ENCODE measurements at regions not wholly inside any gene's neighbourhood (a gene's known extent, or its start where the extent isn't known, plus 50 kb on each side); places are given as distances from the start of the nearest gene placed in this dataset.
A peak's percentile ranks its signal among the peaks of the same experiment; 100 is the strongest.
"Not testable (repeated sequence)": the region's sequence is repeated elsewhere in the genome, so short reads cannot be mapped to it uniquely, and the experiment has no call there.

- DNase-seq (ENCODE audit: low read depth) = no peak
Measured at GRCh38 chr6:149239573-149240209, 77.8 kb upstream of the TAB2 start.

- no peak for DNase-seq (ENCODE audit: low read depth)
Measured at GRCh38 chr6:149242883-149243282, 74.6 kb upstream of the TAB2 start.

GRCh38 chr6:149244105-149244504, 73.4 kb upstream of the TAB2 start:
- DNase-seq (ENCODE audit: low read depth) = no peak

- DNase-seq (ENCODE audit: low read depth) = no peak
Measured at GRCh38 chr6:149246691-149247384, 70.7 kb upstream of the TAB2 start.

GRCh38 chr6:149247385-149247763, 70.1 kb upstream of the TAB2 start:
- DNase-seq (ENCODE audit: low read depth) = no peak

GRCh38 chr6:149248263-149248662, 69.2 kb upstream of the TAB2 start:
- DNase-seq (ENCODE audit: low read depth) = not testable (repeated sequence)

GRCh38 chr6:149248693-149249369, 68.7 kb upstream of the TAB2 start:
- no peak for DNase-seq (ENCODE audit: low read depth)

GRCh38 chr6:149249370-149250357, 67.8 kb upstream of the TAB2 start:
- no peak for DNase-seq (ENCODE audit: low read depth)

GRCh38 chr6:149250951-149251350, 66.6 kb upstream of the TAB2 start:
- no peak for DNase-seq (ENCODE audit: low read depth)

GRCh38 chr6:149252622-149253021, 64.9 kb upstream of the TAB2 start:
- no peak for DNase-seq (ENCODE audit: low read depth)

- DNase-seq (ENCODE audit: low read depth) = no peak
Measured at GRCh38 chr6:149254253-149254652, 63.3 kb upstream of the TAB2 start.

GRCh38 chr6:149259753-149260152, 57.8 kb upstream of the TAB2 start:
- no peak for DNase-seq (ENCODE audit: low read depth)

GRCh38 chr6:149260214-149260874, 57.2 kb upstream of the TAB2 start:
- DNase-seq (ENCODE audit: low read depth) = no peak

- no peak for DNase-seq (ENCODE audit: low read depth)
Measured at GRCh38 chr6:149261364-149262040, 56.0 kb upstream of the TAB2 start.

- DNase-seq (ENCODE audit: low read depth) = no peak
Measured at GRCh38 chr6:149263321-149263720, 54.2 kb upstream of the TAB2 start.

- DNase-seq (ENCODE audit: low read depth) = peak; percentile 5
Measured at GRCh38 chr6:149264629-149265028, 52.9 kb upstream of the TAB2 start.

- DNase-seq (ENCODE audit: low read depth) = no peak
Measured at GRCh38 chr6:149265945-149266344, 51.6 kb upstream of the TAB2 start.

- DNase-seq (ENCODE audit: low read depth) = no peak
Measured at GRCh38 chr6:149266659-149267058, 50.9 kb upstream of the TAB2 start.

- DNase-seq (ENCODE audit: low read depth) = no peak
Measured at GRCh38 chr6:149267072-149267471, 50.4 kb upstream of the TAB2 start.

GRCh38 chr6:149267513-149268043, 49.9 kb upstream of the TAB2 start:
- no peak for DNase-seq (ENCODE audit: low read depth)
